ENCODE measurements at regions not wholly inside any gene's neighbourhood (a gene's known extent, or its start where the extent isn't known, plus 50 kb on each side); places are given as distances from the start of the nearest gene placed in this dataset.

- TF ChIP-seq POLR2A (IDR thresholded peaks at IDR 0.05; ENCODE audit: borderline replicate concordance, extremely low read depth, insufficient read depth, insufficient read length) = no peak
- no peak for TF ChIP-seq CTCF (IDR thresholded peaks at IDR 0.05 in 2 of 3, conservative IDR thresholded peaks at IDR 0.05 in 1 of 3; ENCODE audit: borderline replicate concordance in 1 of 3, insufficient read depth in 1 of 3, low read depth in 2 of 3, low read length in 2 of 3)
- no peak for TF ChIP-seq CEBPB (IDR thresholded peaks at IDR 0.05; ENCODE audit: low read depth)
- no peak for TF ChIP-seq EZH2 (IDR thresholded peaks at IDR 0.05)
- no peak for TF ChIP-seq MAX (IDR thresholded peaks at IDR 0.05)
- no peak for TF ChIP-seq POLR2AphosphoS5 (IDR thresholded peaks at IDR 0.05; ENCODE audit: low read depth, low read length)
- TF ChIP-seq YY1 (IDR thresholded peaks at IDR 0.05; ENCODE audit: extremely low read depth, insufficient replicate concordance, low read depth, low read length) = no peak
- TF ChIP-seq ZFX (IDR thresholded peaks at IDR 0.05) = no peak
- TF ChIP-seq SRF (IDR thresholded peaks at IDR 0.05; ENCODE audit: low read depth) = no peak
- no peak for TF ChIP-seq ELF1 (IDR thresholded peaks at IDR 0.05; ENCODE audit: borderline replicate concordance, low read depth)
- no peak for TF ChIP-seq SIN3A (IDR thresholded peaks at IDR 0.05; ENCODE audit: low read depth)
These were observed 1660.8 kb upstream of the ACO1 start for GRCh38 chr9:30723656-30724055.
